ENCODE measurements at regions not wholly inside any gene's neighbourhood (a gene's known extent, or its start where the extent isn't known, plus 50 kb on each side); places are given as distances from the start of the nearest gene placed in this dataset.
A peak's percentile ranks its signal among the peaks of the same experiment; 100 is the strongest.

GRCh38 chr3:147030274-147030673, 376.1 kb downstream of the ZIC4 start:
- DNase-seq (ENCODE audit: low read depth) = no peak

GRCh38 chr3:147015334-147015733, 391.0 kb downstream of the ZIC4 start:
- no peak for DNase-seq (ENCODE audit: low read depth)

GRCh38 chr3:147008886-147009285, 397.5 kb downstream of the ZIC4 start:
- peak; percentile 64 for DNase-seq (ENCODE audit: low read depth)

- no peak for DNase-seq (ENCODE audit: low read depth)
Measured at GRCh38 chr3:147008458-147008857, 397.9 kb downstream of the ZIC4 start.

- DNase-seq (ENCODE audit: low read depth) = no peak
Measured at GRCh38 chr3:147007736-147008245, 398.6 kb downstream of the ZIC4 start.

- no peak for DNase-seq (ENCODE audit: low read depth)
Measured at GRCh38 chr3:147002721-147003120, 397.6 kb upstream of the PLSCR5 start.

- DNase-seq (ENCODE audit: low read depth) = no peak
Measured at GRCh38 chr3:147000274-147000673, 395.1 kb upstream of the PLSCR5 start.

GRCh38 chr3:146991907-146992306, 386.8 kb upstream of the PLSCR5 start:
- no peak for DNase-seq (ENCODE audit: low read depth)

GRCh38 chr3:146975476-146975875, 370.3 kb upstream of the PLSCR5 start:
- DNase-seq (ENCODE audit: low read depth) = no peak

- no peak for DNase-seq (ENCODE audit: low read depth)
Measured at GRCh38 chr3:146975032-146975431, 369.9 kb upstream of the PLSCR5 start.

- no peak for DNase-seq (ENCODE audit: low read depth)
Measured at GRCh38 chr3:146974001-146974400, 368.9 kb upstream of the PLSCR5 start.

- DNase-seq (ENCODE audit: low read depth) = peak; percentile 54
Measured at GRCh38 chr3:146972726-146973125, 367.6 kb upstream of the PLSCR5 start.

- DNase-seq (ENCODE audit: low read depth) = peak; percentile 72
Measured at GRCh38 chr3:146970236-146970635, 365.1 kb upstream of the PLSCR5 start.

- peak; percentile 38 for DNase-seq (ENCODE audit: low read depth)
Measured at GRCh38 chr3:146969356-146969755, 364.2 kb upstream of the PLSCR5 start.

- peak; percentile 92 for DNase-seq (ENCODE audit: low read depth)
Measured at GRCh38 chr3:146968204-146968651, 363.1 kb upstream of the PLSCR5 start.

GRCh38 chr3:146967783-146968182, 362.6 kb upstream of the PLSCR5 start:
- no peak for DNase-seq (ENCODE audit: low read depth)

- DNase-seq (ENCODE audit: low read depth) = no peak
Measured at GRCh38 chr3:146966124-146966523, 361.0 kb upstream of the PLSCR5 start.

GRCh38 chr3:146953511-146953981, 348.4 kb upstream of the PLSCR5 start:
- no peak for DNase-seq (ENCODE audit: low read depth)

GRCh38 chr3:146948985-146949384, 343.8 kb upstream of the PLSCR5 start:
- no peak for DNase-seq (ENCODE audit: low read depth)

- no peak for DNase-seq (ENCODE audit: low read depth)
Measured at GRCh38 chr3:146948186-146948585, 343.0 kb upstream of the PLSCR5 start.

- no peak for DNase-seq (ENCODE audit: low read depth)
Measured at GRCh38 chr3:146929696-146930095, 324.6 kb upstream of the PLSCR5 start.

GRCh38 chr3:146928421-146929059, 323.4 kb upstream of the PLSCR5 start:
- DNase-seq (ENCODE audit: low read depth) = no peak

GRCh38 chr3:146921693-146922092, 316.5 kb upstream of the PLSCR5 start:
- DNase-seq (ENCODE audit: low read depth) = no peak

GRCh38 chr3:146914409-146914808, 309.3 kb upstream of the PLSCR5 start:
- DNase-seq (ENCODE audit: low read depth) = no peak

All from GM04504 (cell line).